K562 (cell line): ENCODE measurements at regions not wholly inside any gene's neighbourhood (a gene's known extent, or its start where the extent isn't known, plus 50 kb on each side); places are given as distances from the start of the nearest gene placed in this dataset.

Source experiments
- ATAC-seq: fragments of 200-7000 bp; cut with Tn5 transposase; 3 replicates; pipeline ENCODE4 v1.9.1; 2020; ENCODE audit warnings: moderate library complexity
- BruUV-seq: library from RNA; stranded (reverse); fragments of 400-500 nt; replicated peaks from 2 replicates; lab custom pipeline; 2021; lab: Mats Ljungman, UMichigan
- CTCF ChIA-PET: fragments of 300-600 bp; formaldehyde crosslinking; extraction: SDS; loops from one replicate; lab custom pipeline; 2021; ENCODE audit warnings: low intra/inter-chr PET ratio; lab: Yijun Ruan, JAX
- POLR2A ChIA-PET: fragments of 300-600, 350-650 bp; sonication (Branson Sonifier 250); formaldehyde crosslinking; extraction: SDS; loops from one replicate; lab custom pipeline; 2021; ENCODE audit warnings: antibody characterized with exemption, inconsistent platforms; lab: Yijun Ruan, JAX
- DNase-seq, 4 experiments: peaks; one replicate each; pipeline versions ENCODE4 v3.0.0 to v3.0.0-alpha.2; 2011 to 2018; ENCODE audit warnings: low spot score in 3 of 4, mixed read lengths in 3 of 4; ENCODE audit errors: extremely low read depth in 1 of 4
- FAIRE-seq: peaks from 2 replicates; lab custom pipeline; 2011; peaks lifted over from hg19 to GRCh38; lab: Jason Lieb, UNC
- H2AFZ ChIP-seq: 2 replicates; pipeline ENCODE4 v1.6.0; 2011; ENCODE audit warnings: low read depth, low read length, control low read depth, inconsistent platforms
- H3K27ac ChIP-seq: fragments of 200-600 bp; 3 replicates; pipeline ENCODE4 v1.8.0; 2011; ENCODE audit warnings: low read depth, mild to moderate bottlenecking, control low read depth, inconsistent platforms, low read length, moderate library complexity, mixed read lengths; ENCODE audit errors: extremely low read depth
- H3K27me3 ChIP-seq, 2 experiments: fragments of 300-600 bp in 1 of 2; 2 replicates in 1 of 2; 3 replicates in 1 of 2; pipeline versions ENCODE4 v1.6.0 to v1.8.0; 2011; ENCODE audit warnings: inconsistent platforms in 2 of 2, low read length in 2 of 2, mild to moderate bottlenecking in 1 of 2, mixed read lengths in 1 of 2, moderate library complexity in 1 of 2; ENCODE audit not compliant: control insufficient read depth in 2 of 2, insufficient read depth in 2 of 2
- H3K36me3 ChIP-seq: fragments of 300-600 bp; 3 replicates; pipeline ENCODE4 v1.8.0; 2011; ENCODE audit warnings: mild to moderate bottlenecking, low read length, inconsistent platforms; ENCODE audit not compliant: control insufficient read depth, insufficient read depth
- H3K4me1 ChIP-seq, 2 experiments: fragments of 200-600 bp in 1 of 2; replicated peaks in 1 of 2; 2 replicates in 1 of 2; 3 replicates in 1 of 2; pipeline versions ENCODE4 v1.5.1 to v1.8.0; 2011; ENCODE audit warnings: inconsistent platforms in 2 of 2, low read length in 2 of 2, mild to moderate bottlenecking in 1 of 2, mixed read lengths in 1 of 2, moderate library complexity in 1 of 2; ENCODE audit not compliant: control insufficient read depth in 2 of 2, insufficient read depth in 2 of 2
- H3K4me2 ChIP-seq: 2 replicates; pipeline ENCODE4 v1.6.1; 2011; ENCODE audit warnings: low read length, control low read depth, inconsistent platforms, mixed read lengths; ENCODE audit not compliant: insufficient read depth
- H3K4me3 ChIP-seq: fragments of 200-600 bp; sonication (generic), shearing (Covaris generic); 2 replicates; pipeline ENCODE4 v1.5.1; 2016; ENCODE audit warnings: control low read depth, inconsistent platforms
- H3K79me2 ChIP-seq: fragments of 200-600 bp; 3 replicates; pipeline ENCODE4 v1.8.0; 2011; ENCODE audit warnings: low read length, inconsistent platforms; ENCODE audit not compliant: control insufficient read depth, insufficient read depth
- H3K9ac ChIP-seq, 2 experiments: 2 replicates each; pipeline versions ENCODE4 v1.6.0 to v1.6.1; 2011; ENCODE audit warnings: low read depth in 2 of 2, low read length in 2 of 2, control low read depth in 1 of 2, inconsistent platforms in 1 of 2, mild to moderate bottlenecking in 1 of 2, mixed read lengths in 1 of 2; ENCODE audit not compliant: insufficient read depth in 1 of 2
- H3K9me1 ChIP-seq: one replicate; pipeline ENCODE4 v1.6.0; 2011; ENCODE audit warnings: inconsistent platforms, mild to moderate bottlenecking, low read length, moderate library complexity; ENCODE audit not compliant: control insufficient read depth, insufficient read depth
- H3K9me3 ChIP-seq: replicated peaks from 2 replicates; pipeline ENCODE4 v1.5.1; 2011; ENCODE audit warnings: low read depth, low read length, inconsistent platforms; ENCODE audit not compliant: control insufficient read depth, insufficient read depth
- H4K20me1 ChIP-seq: replicated peaks from 2 replicates; pipeline ENCODE4 v1.6.1; 2011; ENCODE audit warnings: low read length, inconsistent platforms, mixed read lengths; ENCODE audit not compliant: control insufficient read depth, insufficient read depth
- HDAC2 ChIP-seq: fragments of 450-650 bp; IDR thresholded peaks from 2 replicates; pipeline ENCODE4 v1.6.1; 2016; ENCODE audit warnings: mild to moderate bottlenecking
- L3MBTL2 ChIP-seq: fragments of 450-650 bp; IDR thresholded peaks from 2 replicates; pipeline ENCODE4 v1.6.1; 2016; ENCODE audit warnings: mild to moderate bottlenecking, moderate library complexity
- SPI1 ChIP-seq: IDR thresholded peaks from 2 replicates; pipeline ENCODE4 v1.6.1; 2011; ENCODE audit warnings: low read depth, low read length, control low read depth, borderline replicate concordance
- ZNF77 ChIP-seq: fragments of 250-450 bp; sonication (Bioruptor Pico); IDR thresholded peaks from 2 replicates; pipeline ENCODE4 v1.5.0; 2020
- in situ Hi-C: fragments of 300-500 bp; cut with MboI; formaldehyde crosslinking; loops from 4 replicates; pipeline ENCODE4 v1.15.0; 2018; ENCODE audit warnings: inconsistent platforms, mixed read lengths
- intact Hi-C: fragments of 100-400 bp; cut with micrococcal nuclease; formaldehyde crosslinking; loops from 2 replicates; pipeline ENCODE4 v1.14.2; 2022
- TF ChIP-seq, protein P1 (sequence below): fragments of 250-450 bp; sonication (Bioruptor Pico); IDR thresholded peaks from 2 replicates; pipeline ENCODE4 v1.4.0; 2020; ENCODE audit warnings: mild to moderate bottlenecking, moderate library complexity, borderline replicate concordance

DNA sequence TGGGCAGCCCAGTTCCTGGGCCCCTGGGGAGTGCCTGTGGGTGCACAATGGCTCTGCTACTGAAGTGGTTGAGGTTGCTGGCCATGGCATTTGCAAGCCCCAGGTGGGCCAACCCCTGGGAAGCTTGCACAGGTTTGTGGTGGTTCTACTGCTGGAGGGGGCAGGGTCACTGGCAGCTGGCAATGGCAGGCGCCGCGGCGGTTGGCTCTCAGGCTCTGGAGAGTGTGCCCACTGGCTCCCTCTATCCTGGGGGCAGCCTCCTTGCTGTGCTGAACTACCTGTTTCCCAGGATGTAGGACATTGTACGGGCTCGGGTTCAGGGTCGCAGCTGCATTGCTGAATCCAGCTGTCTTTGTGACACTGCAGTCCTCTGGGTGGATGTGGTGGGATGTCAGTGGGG, 180.2 kb upstream of the HES1 start (continued):
- TF ChIP-seq, protein P1, sequence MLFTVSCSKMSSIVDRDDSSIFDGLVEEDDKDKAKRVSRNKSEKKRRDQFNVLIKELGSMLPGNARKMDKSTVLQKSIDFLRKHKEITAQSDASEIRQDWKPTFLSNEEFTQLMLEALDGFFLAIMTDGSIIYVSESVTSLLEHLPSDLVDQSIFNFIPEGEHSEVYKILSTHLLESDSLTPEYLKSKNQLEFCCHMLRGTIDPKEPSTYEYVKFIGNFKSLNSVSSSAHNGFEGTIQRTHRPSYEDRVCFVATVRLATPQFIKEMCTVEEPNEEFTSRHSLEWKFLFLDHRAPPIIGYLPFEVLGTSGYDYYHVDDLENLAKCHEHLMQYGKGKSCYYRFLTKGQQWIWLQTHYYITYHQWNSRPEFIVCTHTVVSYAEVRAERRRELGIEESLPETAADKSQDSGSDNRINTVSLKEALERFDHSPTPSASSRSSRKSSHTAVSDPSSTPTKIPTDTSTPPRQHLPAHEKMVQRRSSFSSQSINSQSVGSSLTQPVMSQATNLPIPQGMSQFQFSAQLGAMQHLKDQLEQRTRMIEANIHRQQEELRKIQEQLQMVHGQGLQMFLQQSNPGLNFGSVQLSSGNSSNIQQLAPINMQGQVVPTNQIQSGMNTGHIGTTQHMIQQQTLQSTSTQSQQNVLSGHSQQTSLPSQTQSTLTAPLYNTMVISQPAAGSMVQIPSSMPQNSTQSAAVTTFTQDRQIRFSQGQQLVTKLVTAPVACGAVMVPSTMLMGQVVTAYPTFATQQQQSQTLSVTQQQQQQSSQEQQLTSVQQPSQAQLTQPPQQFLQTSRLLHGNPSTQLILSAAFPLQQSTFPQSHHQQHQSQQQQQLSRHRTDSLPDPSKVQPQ = no peak
- no peak for TF ChIP-seq L3MBTL2
- TF ChIP-seq HDAC2 = no peak
- TF ChIP-seq, all 486 proteins: peak for 0

DNA sequence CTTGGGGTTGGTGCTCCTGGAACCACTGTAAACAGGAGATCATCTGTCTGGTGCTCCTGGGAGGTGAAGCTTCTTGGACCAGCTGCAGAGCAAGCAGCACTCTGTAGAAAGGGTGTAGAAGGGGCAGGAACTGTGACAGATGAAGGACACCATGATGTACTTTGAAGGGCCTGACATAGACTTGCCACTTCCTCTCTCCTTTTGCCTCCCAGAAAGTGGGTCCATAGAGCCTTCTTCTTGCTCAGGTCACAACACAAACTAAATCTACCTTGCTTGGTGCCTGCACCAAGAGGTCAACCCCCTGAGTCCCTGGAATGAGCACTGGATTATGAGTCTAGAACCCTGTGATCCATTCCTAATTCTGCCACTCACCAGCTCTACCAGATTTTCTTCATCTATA, 176.1 kb upstream of the HES1 start:
- POLR2A ChIA-PET = no interaction called here
- no peak for TF ChIP-seq ZNF77 (CRISPR knock-in tag)
- peak; percentile 63; the same call in 1 of the 2 replicates for TF ChIP-seq SPI1
- CTCF ChIA-PET = no interaction called here
- Histone ChIP-seq H3K36me3 (no peaks in the 10 kb centered on the region), H3K9me3 (peaks cover 5% of the 10 kb centered on the region; the same call in 1 of the 2 replicates), H3K79me2 (no peaks in the 10 kb centered on the region), H3K27ac (no peak overlapping the region), H3K9me1 (no peaks in the 10 kb centered on the region), H4K20me1 (no peaks in the 10 kb centered on the region), H3K27me3 (no peaks in the 10 kb centered on the region), H3K4me2 (no peak overlapping the region), H2AFZ (no peak overlapping the region), H3K9ac (no peak overlapping the region), H3K4me3 (no peak overlapping the region), H3K4me1 (peaks cover 0 to 6% of the 10 kb centered on the region in 2 experiments; a peak in 2 of 5 replicates)
- in situ Hi-C loops = no loop called here
- ATAC-seq (no peak), DNase-seq (no peak), FAIRE-seq (no peak)
- BruUV-seq = no TSS peak
- intact Hi-C loops = no loop called here
